Glutamatergic neuron (in vitro differentiated cells): ENCODE measurements at regions not wholly inside any gene's neighbourhood (a gene's known extent, or its start where the extent isn't known, plus 50 kb on each side); places are given as distances from the start of the nearest gene placed in this dataset.

Source experiments
- DNase-seq: peaks from one replicate; pipeline ENCODE4 v3.0.0; 2022
- H3K27ac Mint-ChIP-seq: one replicate; pipeline ENCODE4 v1.8.0; 2020; ENCODE audit warnings: mild to moderate bottlenecking, mixed read lengths, inconsistent platforms; ENCODE audit not compliant: unreplicated experiment
- H3K27me3 Mint-ChIP-seq: one replicate; pipeline ENCODE4 v1.8.0; 2020; ENCODE audit warnings: mild to moderate bottlenecking, moderate library complexity, mixed read lengths, inconsistent platforms; ENCODE audit not compliant: unreplicated experiment
- H3K36me3 Mint-ChIP-seq: one replicate; pipeline ENCODE4 v1.8.0; 2020; ENCODE audit warnings: mild to moderate bottlenecking, mixed read lengths, inconsistent platforms; ENCODE audit not compliant: unreplicated experiment
- H3K4me1 Mint-ChIP-seq: one replicate; pipeline ENCODE4 v1.8.0; 2020; ENCODE audit warnings: mild to moderate bottlenecking, low read depth, mixed read lengths, inconsistent platforms; ENCODE audit not compliant: unreplicated experiment
- H3K4me3 Mint-ChIP-seq: one replicate; pipeline ENCODE4 v1.8.0; 2020; ENCODE audit warnings: mild to moderate bottlenecking, mixed read lengths, inconsistent platforms; ENCODE audit not compliant: unreplicated experiment
- H3K9me3 Mint-ChIP-seq: one replicate; pipeline ENCODE4 v1.8.0; 2020; ENCODE audit warnings: mild to moderate bottlenecking, moderate library complexity, mixed read lengths, inconsistent platforms; ENCODE audit not compliant: unreplicated experiment
- TF ChIP-seq, protein P1 (sequence below): fragments of 200-600 bp; sonication (generic); IDR thresholded peaks from one replicate; pipeline ENCODE4 v1.5.0; 2021; ENCODE audit not compliant: partially characterized antibody, unreplicated experiment

DNA sequence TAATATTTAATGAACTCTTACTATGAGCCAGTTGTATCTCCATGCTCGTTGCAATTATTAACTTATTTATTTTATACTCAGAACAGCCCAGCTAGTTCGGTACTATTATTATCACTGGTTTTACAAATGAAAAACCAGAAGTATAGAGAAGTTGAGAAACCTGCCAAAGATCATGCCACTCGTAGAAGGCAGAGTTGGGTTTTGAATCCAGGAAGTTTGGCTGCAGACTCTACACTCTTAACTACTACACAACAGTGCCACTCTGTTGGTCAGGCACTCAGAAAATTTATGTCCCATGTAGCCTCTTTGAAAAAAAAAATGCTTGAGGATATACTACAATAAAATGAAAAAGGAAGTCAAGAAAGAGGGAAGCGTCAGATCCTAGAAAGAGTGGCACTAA is 71.5 kb upstream of the ARID2 start:
- TF ChIP-seq, protein P1, sequence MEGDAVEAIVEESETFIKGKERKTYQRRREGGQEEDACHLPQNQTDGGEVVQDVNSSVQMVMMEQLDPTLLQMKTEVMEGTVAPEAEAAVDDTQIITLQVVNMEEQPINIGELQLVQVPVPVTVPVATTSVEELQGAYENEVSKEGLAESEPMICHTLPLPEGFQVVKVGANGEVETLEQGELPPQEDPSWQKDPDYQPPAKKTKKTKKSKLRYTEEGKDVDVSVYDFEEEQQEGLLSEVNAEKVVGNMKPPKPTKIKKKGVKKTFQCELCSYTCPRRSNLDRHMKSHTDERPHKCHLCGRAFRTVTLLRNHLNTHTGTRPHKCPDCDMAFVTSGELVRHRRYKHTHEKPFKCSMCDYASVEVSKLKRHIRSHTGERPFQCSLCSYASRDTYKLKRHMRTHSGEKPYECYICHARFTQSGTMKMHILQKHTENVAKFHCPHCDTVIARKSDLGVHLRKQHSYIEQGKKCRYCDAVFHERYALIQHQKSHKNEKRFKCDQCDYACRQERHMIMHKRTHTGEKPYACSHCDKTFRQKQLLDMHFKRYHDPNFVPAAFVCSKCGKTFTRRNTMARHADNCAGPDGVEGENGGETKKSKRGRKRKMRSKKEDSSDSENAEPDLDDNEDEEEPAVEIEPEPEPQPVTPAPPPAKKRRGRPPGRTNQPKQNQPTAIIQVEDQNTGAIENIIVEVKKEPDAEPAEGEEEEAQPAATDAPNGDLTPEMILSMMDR = no peak
- Mint-ChIP-seq H3K9me3 (no peaks in the 10 kb centered on the region), H3K36me3 (no peaks in the 10 kb centered on the region), H3K4me1 (peaks cover 3% of the 10 kb centered on the region), H3K27me3 (no peaks in the 10 kb centered on the region), H3K27ac (no peak overlapping the region), H3K4me3 (no peak overlapping the region)
- no peak for DNase-seq

DNA sequence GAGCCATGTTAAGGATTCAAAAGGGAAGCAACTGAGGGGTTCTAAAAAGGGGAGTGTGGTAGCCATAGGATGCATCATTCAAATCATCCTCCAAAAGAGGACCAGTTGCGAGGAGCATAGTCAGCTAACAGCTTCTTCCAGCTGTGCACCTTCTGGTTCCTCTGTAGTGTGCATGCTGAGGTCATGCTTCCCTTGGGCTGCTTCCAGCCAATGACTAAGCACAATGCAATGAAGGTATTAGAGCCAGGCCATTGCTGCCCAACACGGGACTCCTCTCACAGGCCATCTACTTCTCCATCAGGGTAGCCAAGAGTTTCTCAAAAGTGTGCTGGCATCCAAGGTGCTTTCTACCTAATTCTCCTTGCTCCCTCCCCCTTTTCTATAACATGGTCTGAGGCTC is 69.2 kb upstream of the ARID2 start:
- Mint-ChIP-seq H3K27ac (no peak overlapping the region), H3K4me3 (no peak overlapping the region), H3K9me3 (no peaks in the 10 kb centered on the region), H3K27me3 (no peaks in the 10 kb centered on the region), H3K4me1 (no peaks in the 10 kb centered on the region), H3K36me3 (no peaks in the 10 kb centered on the region)
- no peak for DNase-seq
- TF ChIP-seq, protein P1 = no peak

DNA sequence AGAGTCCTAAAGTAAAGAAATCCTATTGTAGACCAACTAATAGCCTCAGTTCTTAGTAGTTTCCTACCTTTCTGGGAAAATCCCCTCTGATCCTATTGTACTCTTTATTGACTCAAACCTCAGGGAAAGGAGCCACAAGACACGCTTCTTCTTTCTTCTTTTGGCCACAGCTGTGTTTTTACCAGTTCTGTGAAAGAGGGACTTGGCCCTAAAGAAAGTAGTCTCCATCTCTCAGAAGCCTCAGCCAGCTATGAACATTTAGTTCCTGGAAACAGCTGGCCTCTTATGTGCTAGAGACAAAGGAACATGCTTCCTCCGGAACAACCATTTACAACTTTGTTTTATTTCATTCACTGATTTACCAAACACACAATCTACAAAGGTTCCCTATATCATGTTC is 66.1 kb upstream of the ARID2 start:
- Mint-ChIP-seq H3K4me3 (no peak overlapping the region), H3K27me3 (peaks cover 2% of the 10 kb centered on the region), H3K36me3 (no peaks in the 10 kb centered on the region), H3K9me3 (no peaks in the 10 kb centered on the region), H3K27ac (no peak overlapping the region), H3K4me1 (no peaks in the 10 kb centered on the region)
- TF ChIP-seq, protein P1 = no peak
- DNase-seq = no peak

DNA sequence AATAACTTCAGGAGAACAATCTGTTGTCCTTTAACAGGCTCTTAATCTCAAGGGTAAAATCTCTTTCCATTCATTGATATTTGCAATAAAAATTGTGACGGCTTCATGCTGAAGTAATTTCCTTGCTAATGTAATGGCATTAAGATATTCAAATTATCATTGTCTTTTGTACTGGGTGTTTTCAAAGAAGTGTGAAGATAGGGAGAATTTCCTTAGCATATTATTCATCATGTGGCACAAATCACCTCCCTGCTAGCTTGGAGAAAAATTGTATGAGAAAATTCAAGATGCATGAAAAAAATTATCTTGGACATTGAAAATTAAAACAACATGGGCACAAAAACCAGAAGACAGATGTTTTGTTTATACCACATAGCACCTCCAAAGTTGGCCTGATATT is 63.6 kb upstream of the ARID2 start:
- no peak overlapping the region for H3K4me3 Mint-ChIP-seq
- no peaks in the 10 kb centered on the region for H3K9me3 Mint-ChIP-seq
- DNase-seq = no peak
- TF ChIP-seq, protein P1 = no peak
- no peaks in the 10 kb centered on the region for H3K4me1 Mint-ChIP-seq
- H3K27ac Mint-ChIP-seq = no peak overlapping the region
- no peaks in the 10 kb centered on the region for H3K36me3 Mint-ChIP-seq
- H3K27me3 Mint-ChIP-seq = peaks cover 2% of the 10 kb centered on the region

DNA sequence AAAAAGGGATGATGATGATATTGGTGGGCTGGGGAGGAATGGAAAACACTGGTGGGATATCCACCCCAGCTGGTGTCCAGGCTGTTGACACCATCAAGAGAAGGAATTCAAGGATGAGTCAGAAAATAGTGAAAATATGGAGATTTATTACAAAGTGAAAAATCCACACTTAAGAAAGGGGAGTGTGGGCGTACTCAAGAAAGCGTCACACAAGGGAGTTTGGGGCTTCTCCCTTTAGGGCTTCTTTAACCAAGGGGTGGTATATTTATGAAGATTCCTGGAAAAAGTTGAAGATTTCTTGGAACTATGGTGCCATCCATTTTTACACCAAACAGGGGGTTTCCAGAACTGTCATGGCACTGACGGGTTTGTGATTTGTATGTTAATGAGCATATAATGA is 63.1 kb upstream of the ARID2 start:
- TF ChIP-seq, protein P1 = no peak
- no peaks in the 10 kb centered on the region for H3K4me1 Mint-ChIP-seq
- peaks cover 2% of the 10 kb centered on the region for H3K27me3 Mint-ChIP-seq
- no peak overlapping the region for H3K4me3 Mint-ChIP-seq
- no peaks in the 10 kb centered on the region for H3K9me3 Mint-ChIP-seq
- H3K36me3 Mint-ChIP-seq = no peaks in the 10 kb centered on the region
- no peak for DNase-seq
- H3K27ac Mint-ChIP-seq = no peak overlapping the region
